K562 (cell line): ENCODE measurements at regions not wholly inside any gene's neighbourhood (a gene's known extent, or its start where the extent isn't known, plus 50 kb on each side); places are given as distances from the start of the nearest gene placed in this dataset.

ENCODE experiments used
- ATAC-seq: fragments of 200-7000 bp; cut with Tn5 transposase; 3 replicates; pipeline ENCODE4 v1.9.1; 2020; ENCODE audit warnings: moderate library complexity
- BruUV-seq: library from RNA; stranded (reverse); fragments of 400-500 nt; replicated peaks from 2 replicates; lab custom pipeline; 2021; lab: Mats Ljungman, UMichigan
- CTCF ChIA-PET: fragments of 300-600 bp; formaldehyde crosslinking; extraction: SDS; loops from one replicate; lab custom pipeline; 2021; ENCODE audit warnings: low intra/inter-chr PET ratio; lab: Yijun Ruan, JAX
- POLR2A ChIA-PET: fragments of 300-600, 350-650 bp; sonication (Branson Sonifier 250); formaldehyde crosslinking; extraction: SDS; loops from one replicate; lab custom pipeline; 2021; ENCODE audit warnings: antibody characterized with exemption, inconsistent platforms; lab: Yijun Ruan, JAX
- DNase-seq, 4 experiments: peaks; one replicate each; pipeline versions ENCODE4 v3.0.0 to v3.0.0-alpha.2; 2011 to 2018; ENCODE audit warnings: low spot score in 3 of 4, mixed read lengths in 3 of 4; ENCODE audit errors: extremely low read depth in 1 of 4
- FAIRE-seq: peaks from 2 replicates; lab custom pipeline; 2011; peaks lifted over from hg19 to GRCh38; lab: Jason Lieb, UNC
- H2AFZ ChIP-seq: 2 replicates; pipeline ENCODE4 v1.6.0; 2011; ENCODE audit warnings: low read depth, low read length, control low read depth, inconsistent platforms
- H3K27ac ChIP-seq: fragments of 200-600 bp; 3 replicates; pipeline ENCODE4 v1.8.0; 2011; ENCODE audit warnings: low read depth, mild to moderate bottlenecking, control low read depth, inconsistent platforms, low read length, moderate library complexity, mixed read lengths; ENCODE audit errors: extremely low read depth
- H3K27me3 ChIP-seq, 2 experiments: fragments of 300-600 bp in 1 of 2; 2 replicates in 1 of 2; 3 replicates in 1 of 2; pipeline versions ENCODE4 v1.6.0 to v1.8.0; 2011; ENCODE audit warnings: inconsistent platforms in 2 of 2, low read length in 2 of 2, mild to moderate bottlenecking in 1 of 2, mixed read lengths in 1 of 2, moderate library complexity in 1 of 2; ENCODE audit not compliant: control insufficient read depth in 2 of 2, insufficient read depth in 2 of 2
- H3K36me3 ChIP-seq: fragments of 300-600 bp; 3 replicates; pipeline ENCODE4 v1.8.0; 2011; ENCODE audit warnings: mild to moderate bottlenecking, low read length, inconsistent platforms; ENCODE audit not compliant: control insufficient read depth, insufficient read depth
- H3K4me1 ChIP-seq, 2 experiments: fragments of 200-600 bp in 1 of 2; replicated peaks in 1 of 2; 2 replicates in 1 of 2; 3 replicates in 1 of 2; pipeline versions ENCODE4 v1.5.1 to v1.8.0; 2011; ENCODE audit warnings: inconsistent platforms in 2 of 2, low read length in 2 of 2, mild to moderate bottlenecking in 1 of 2, mixed read lengths in 1 of 2, moderate library complexity in 1 of 2; ENCODE audit not compliant: control insufficient read depth in 2 of 2, insufficient read depth in 2 of 2
- H3K4me2 ChIP-seq: 2 replicates; pipeline ENCODE4 v1.6.1; 2011; ENCODE audit warnings: low read length, control low read depth, inconsistent platforms, mixed read lengths; ENCODE audit not compliant: insufficient read depth
- H3K4me3 ChIP-seq: fragments of 200-600 bp; sonication (generic), shearing (Covaris generic); 2 replicates; pipeline ENCODE4 v1.5.1; 2016; ENCODE audit warnings: control low read depth, inconsistent platforms
- H3K79me2 ChIP-seq: fragments of 200-600 bp; 3 replicates; pipeline ENCODE4 v1.8.0; 2011; ENCODE audit warnings: low read length, inconsistent platforms; ENCODE audit not compliant: control insufficient read depth, insufficient read depth
- H3K9ac ChIP-seq, 2 experiments: 2 replicates each; pipeline versions ENCODE4 v1.6.0 to v1.6.1; 2011; ENCODE audit warnings: low read depth in 2 of 2, low read length in 2 of 2, control low read depth in 1 of 2, inconsistent platforms in 1 of 2, mild to moderate bottlenecking in 1 of 2, mixed read lengths in 1 of 2; ENCODE audit not compliant: insufficient read depth in 1 of 2
- H3K9me1 ChIP-seq: one replicate; pipeline ENCODE4 v1.6.0; 2011; ENCODE audit warnings: inconsistent platforms, mild to moderate bottlenecking, low read length, moderate library complexity; ENCODE audit not compliant: control insufficient read depth, insufficient read depth
- H3K9me3 ChIP-seq: replicated peaks from 2 replicates; pipeline ENCODE4 v1.5.1; 2011; ENCODE audit warnings: low read depth, low read length, inconsistent platforms; ENCODE audit not compliant: control insufficient read depth, insufficient read depth
- H4K20me1 ChIP-seq: replicated peaks from 2 replicates; pipeline ENCODE4 v1.6.1; 2011; ENCODE audit warnings: low read length, inconsistent platforms, mixed read lengths; ENCODE audit not compliant: control insufficient read depth, insufficient read depth
- CBX5 ChIP-seq: IDR thresholded peaks from 2 replicates; pipeline ENCODE4 v1.6.1; 2014; ENCODE audit warnings: low read depth, borderline replicate concordance
- CCNT2 ChIP-seq: IDR thresholded peaks from 2 replicates; pipeline ENCODE4 v1.6.1; 2011; ENCODE audit warnings: borderline replicate concordance, low read depth, mild to moderate bottlenecking, moderate library complexity, mixed read lengths, low read length; ENCODE audit not compliant: insufficient read length; ENCODE audit errors: extremely low read depth
- E2F4 ChIP-seq: sonication (generic); formaldehyde crosslinking; IDR thresholded peaks from 2 replicates; pipeline ENCODE4 v1.8.0; 2022; ENCODE audit warnings: mild to moderate bottlenecking, low read depth, missing genetic modification reagents
- E4F1 ChIP-seq: fragments of 250-450 bp; sonication (Bioruptor Pico); IDR thresholded peaks from 2 replicates; pipeline ENCODE4 v1.5.0; 2021; ENCODE audit warnings: mild to moderate bottlenecking, borderline replicate concordance
- GTF2A2 ChIP-seq: IDR thresholded peaks from 2 replicates; pipeline ENCODE4 v1.6.1; 2016; ENCODE audit warnings: mild to moderate bottlenecking, missing genetic modification characterization, missing compliant biosample characterization
- NELFE ChIP-seq: IDR thresholded peaks from 2 replicates; pipeline ENCODE4 v1.6.1; 2011; ENCODE audit warnings: mild to moderate bottlenecking; ENCODE audit not compliant: insufficient read depth, insufficient read length
- PHF21A ChIP-seq: fragments of 450-650 bp; IDR thresholded peaks from 2 replicates; pipeline ENCODE4 v1.6.1; 2017; ENCODE audit warnings: low read depth, borderline replicate concordance
- POLR2A ChIP-seq: fragments of 450-650 bp; conservative IDR thresholded peaks from 2 replicates; pipeline ENCODE4 v1.6.1; 2016
- ZHX1 ChIP-seq: fragments of 150-350 bp; conservative IDR thresholded peaks from 2 replicates; pipeline ENCODE4 v1.6.1; 2014; ENCODE audit warnings: low read length
- ZNF143 ChIP-seq: sonication (generic); formaldehyde crosslinking; IDR thresholded peaks from 2 replicates; pipeline ENCODE4 v1.9.0; 2022; ENCODE audit warnings: mild to moderate bottlenecking, missing genetic modification reagents
- ZNF146 ChIP-seq: IDR thresholded peaks from one replicate; pipeline ENCODE4 v1.6.1; 2018; ENCODE audit warnings: missing compliant biosample characterization; ENCODE audit not compliant: unreplicated experiment
- ZNF583 ChIP-seq: fragments of 250-450 bp; sonication (Bioruptor Pico); IDR thresholded peaks from 2 replicates; pipeline ENCODE4 v1.4.0; 2020
- WGBS: fragments of 100-300 bp; shearing (Covaris generic); methylation state at CpG from one replicate; pipeline ENCODE4 v1.1.6; 2016; ENCODE audit warnings: low coverage, mixed read lengths; ENCODE audit not compliant: insufficient coverage; ENCODE audit errors: missing lambda C conversion rate; 5-methylcytosine and 5-hydroxymethylcytosine counted together
- in situ Hi-C: fragments of 300-500 bp; cut with MboI; formaldehyde crosslinking; loops from 4 replicates; pipeline ENCODE4 v1.15.0; 2018; ENCODE audit warnings: inconsistent platforms, mixed read lengths
- intact Hi-C: fragments of 100-400 bp; cut with micrococcal nuclease; formaldehyde crosslinking; loops from 2 replicates; pipeline ENCODE4 v1.14.2; 2022
- TF ChIP-seq, protein P1 (sequence below): fragments of 250-450 bp; sonication (Bioruptor Pico); IDR thresholded peaks from 2 replicates; pipeline ENCODE4 v1.4.0; 2020; ENCODE audit warnings: mild to moderate bottlenecking

DNA sequence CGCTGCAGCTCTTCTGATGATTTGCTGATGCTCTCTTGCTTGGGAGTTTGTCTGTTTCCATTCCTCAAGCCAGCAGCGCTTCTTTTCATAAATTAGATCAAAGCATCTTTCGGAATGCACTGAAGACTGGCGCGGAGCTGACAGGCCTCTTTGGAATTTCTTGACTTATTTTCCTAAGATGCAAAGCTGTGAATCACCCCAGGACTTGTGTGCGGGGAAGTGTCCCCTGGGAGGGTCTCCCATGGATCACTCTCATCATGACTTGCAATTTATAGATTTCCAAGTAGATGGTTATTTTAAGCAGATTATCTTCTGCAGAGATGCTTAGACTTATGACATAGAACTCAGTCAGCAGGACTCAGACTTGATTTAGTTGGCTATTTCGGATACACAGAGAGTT lies 467.2 kb downstream of the TCERG1L start:
- no peaks in the 10 kb centered on the region for H3K9me3 ChIP-seq
- no peaks in the 10 kb centered on the region for H3K4me1 ChIP-seq
- H3K9ac ChIP-seq = no peak overlapping the region
- in situ Hi-C loops = no loop called here
- H3K27me3 ChIP-seq = no peaks in the 10 kb centered on the region; a peak in 1 of 5 replicates
- WGBS = 2% methylated on average over 6 of the region's 7 CpGs
- no peak overlapping the region for H3K27ac ChIP-seq
- no peaks in the 10 kb centered on the region for H3K36me3 ChIP-seq
- BruUV-seq = no TSS peak
- ChIA-PET POLR2A (no interaction called here), CTCF (no interaction called here)
- FAIRE-seq = no peak
- no peak for DNase-seq
- no peaks in the 10 kb centered on the region for H3K9me1 ChIP-seq
- intact Hi-C loops = no loop called here
- no peaks in the 10 kb centered on the region for H4K20me1 ChIP-seq
- H3K4me3 ChIP-seq = no peak overlapping the region
- ATAC-seq = no peak
- H2AFZ ChIP-seq = no peak overlapping the region
- H3K79me2 ChIP-seq = no peaks in the 10 kb centered on the region
- H3K4me2 ChIP-seq = no peak overlapping the region
- TF ChIP-seq CCNT2 = no peak
- no peak for TF ChIP-seq PHF21A
- no peak for TF ChIP-seq E2F4 (CRISPR knock-in tag)
- TF ChIP-seq ZHX1 = no peak
- no peak for TF ChIP-seq ZNF143 (CRISPR knock-in tag)
- no peak for TF ChIP-seq GTF2A2 (tag)
- TF ChIP-seq NELFE = no peak
- no peak for TF ChIP-seq E4F1
- no peak for TF ChIP-seq ZNF583 (CRISPR knock-in tag)
- TF ChIP-seq, protein P1, sequence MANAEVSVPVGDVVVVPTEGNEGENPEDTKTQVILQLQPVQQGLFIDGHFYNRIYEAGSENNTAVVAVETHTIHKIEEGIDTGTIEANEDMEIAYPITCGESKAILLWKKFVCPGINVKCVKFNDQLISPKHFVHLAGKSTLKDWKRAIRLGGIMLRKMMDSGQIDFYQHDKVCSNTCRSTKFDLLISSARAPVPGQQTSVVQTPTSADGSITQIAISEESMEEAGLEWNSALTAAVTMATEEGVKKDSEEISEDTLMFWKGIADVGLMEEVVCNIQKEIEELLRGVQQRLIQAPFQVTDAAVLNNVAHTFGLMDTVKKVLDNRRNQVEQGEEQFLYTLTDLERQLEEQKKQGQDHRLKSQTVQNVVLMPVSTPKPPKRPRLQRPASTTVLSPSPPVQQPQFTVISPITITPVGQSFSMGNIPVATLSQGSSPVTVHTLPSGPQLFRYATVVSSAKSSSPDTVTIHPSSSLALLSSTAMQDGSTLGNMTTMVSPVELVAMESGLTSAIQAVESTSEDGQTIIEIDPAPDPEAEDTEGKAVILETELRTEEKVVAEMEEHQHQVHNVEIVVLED (CRISPR knock-in tag) = no peak
- TF ChIP-seq CBX5 = no peak
- TF ChIP-seq ZNF146 (CRISPR knock-in tag) = no peak
- TF ChIP-seq POLR2A = no peak
